Ascending aorta (tissue), 2 donors: ENCODE measurements at regions not wholly inside any gene's neighbourhood (a gene's known extent, or its start where the extent isn't known, plus 50 kb on each side); places are given as distances from the start of the nearest gene placed in this dataset.
"Not testable (repeated sequence)": the region's sequence is repeated elsewhere in the genome, so short reads cannot be mapped to it uniquely, and the experiment has no call there.

Source experiments
- DNase-seq, 2 donors: peaks; one replicate each; pipeline ENCODE4 v3.0.0-alpha.2; 2019; ENCODE audit warnings: low spot score in 2 of 2
- H3K27ac ChIP-seq, 2 donors: fragments of 200-600 bp; sonication (generic); one replicate each; pipeline ENCODE4 v1.5.1; 2016 to 2017; ENCODE audit warnings: mild to moderate bottlenecking in 1 of 2
- H3K27me3 ChIP-seq: fragments of 200-600 bp; sonication (generic); one replicate; pipeline ENCODE4 v1.5.1; 2017
- H3K36me3 ChIP-seq, 2 donors: fragments of 200-600 bp; sonication (generic); one replicate each; pipeline ENCODE4 v1.5.1; 2016
- H3K4me1 ChIP-seq, 2 donors: fragments of 200-600 bp; sonication (generic); one replicate each; pipeline ENCODE4 v1.5.1; 2016 to 2017; ENCODE audit warnings: mild to moderate bottlenecking in 1 of 2
- H3K4me3 ChIP-seq, 2 donors: fragments of 200-600 bp; sonication (generic); one replicate each; pipeline ENCODE4 v1.5.1; 2016 to 2017; ENCODE audit warnings: mild to moderate bottlenecking in 1 of 2
- H3K9me3 ChIP-seq, 2 donors: fragments of 200-600 bp; sonication (generic); one replicate each; pipeline ENCODE4 v1.5.1; 2016
- CTCF ChIP-seq, 3 experiments: fragments of 200-600 bp in 2 of 3; fragments of 450-650 bp in 1 of 3; sonication (generic) in 2 of 3; IDR thresholded peaks; one replicate each; pipeline ENCODE4 v1.5.1; 2016 to 2019; ENCODE audit warnings: antibody characterized with exemption in 3 of 3, mild to moderate bottlenecking in 1 of 3, moderate library complexity in 1 of 3
- intact Hi-C: fragments of 100-400 bp; cut with DNase I; formaldehyde crosslinking; loops from one replicate; pipeline ENCODE4 v1.15.1; 2023

GRCh38 chr5:112555691-112556090 lies 136.6 kb upstream of the EPB41L4A start:
- Histone ChIP-seq H3K36me3 (no peaks in the 10 kb centered on the region), H3K9me3 (no peaks in the 10 kb centered on the region), H3K27ac (no peak overlapping the region), H3K4me1 (peaks cover 0 to 3% of the 10 kb centered on the region in 2 donors), H3K4me3 (no peak overlapping the region), H3K27me3 (no peaks in the 10 kb centered on the region)
- intact Hi-C loops = no loop called here
- no peak for DNase-seq
- no peak for TF ChIP-seq CTCF (IDR thresholded peaks at IDR 0.05)

GRCh38 chr5:112559501-112559900 lies 140.4 kb upstream of the EPB41L4A start:
- H3K4me3 ChIP-seq, H3K36me3 ChIP-seq, H3K27ac ChIP-seq, DNase-seq, intact Hi-C loops, H3K27me3 ChIP-seq, H3K9me3 ChIP-seq, H3K4me1 ChIP-seq: not testable (repeated sequence)

GRCh38 chr5:112560371-112560770 lies 141.3 kb upstream of the EPB41L4A start:
- H3K4me3 ChIP-seq = no peak overlapping the region
- no peaks in the 10 kb centered on the region for H3K27me3 ChIP-seq
- intact Hi-C loops = no loop called here
- no peaks in the 10 kb centered on the region for H3K9me3 ChIP-seq
- H3K4me1 ChIP-seq = no peaks in the 10 kb centered on the region
- no peaks in the 10 kb centered on the region for H3K36me3 ChIP-seq
- H3K27ac ChIP-seq = no peak overlapping the region
- DNase-seq = no peak
- no peak for TF ChIP-seq CTCF (IDR thresholded peaks at IDR 0.05)

GRCh38 chr5:112563169-112563826 lies 144.2 kb upstream of the EPB41L4A start:
- TF ChIP-seq CTCF (IDR thresholded peaks at IDR 0.05) = no peak
- H3K27ac ChIP-seq = no peak overlapping the region
- intact Hi-C loops = no loop called here
- H3K4me1 ChIP-seq = no peaks in the 10 kb centered on the region
- H3K9me3 ChIP-seq = no peaks in the 10 kb centered on the region
- DNase-seq = no peak
- no peaks in the 10 kb centered on the region for H3K27me3 ChIP-seq
- no peaks in the 10 kb centered on the region for H3K36me3 ChIP-seq
- H3K4me3 ChIP-seq = no peak overlapping the region

- Histone ChIP-seq H3K27ac (no peak overlapping the region), H3K4me1 (no peaks in the 10 kb centered on the region), H3K9me3 (no peaks in the 10 kb centered on the region), H3K36me3 (no peaks in the 10 kb centered on the region), H3K27me3 (no peaks in the 10 kb centered on the region), H3K4me3 (no peak overlapping the region)
- DNase-seq = no peak
- TF ChIP-seq CTCF (IDR thresholded peaks at IDR 0.05) = no peak
- intact Hi-C loops = no loop called here
Measured at GRCh38 chr5:112566251-112566650, 147.2 kb upstream of the EPB41L4A start.

GRCh38 chr5:112569596-112569995 lies 150.5 kb upstream of the EPB41L4A start:
- no peaks in the 10 kb centered on the region for H3K9me3 ChIP-seq
- H3K4me1 ChIP-seq = no peaks in the 10 kb centered on the region
- no peak for TF ChIP-seq CTCF (IDR thresholded peaks at IDR 0.05)
- H3K27me3 ChIP-seq = no peaks in the 10 kb centered on the region
- H3K27ac ChIP-seq = no peak overlapping the region
- H3K4me3 ChIP-seq = no peak overlapping the region
- no peak for DNase-seq
- no peaks in the 10 kb centered on the region for H3K36me3 ChIP-seq
- intact Hi-C loops = no loop called here
